Testis (tissue), 2 donors: ENCODE measurements at regions not wholly inside any gene's neighbourhood (a gene's known extent, or its start where the extent isn't known, plus 50 kb on each side); places are given as distances from the start of the nearest gene placed in this dataset.
"Not testable (repeated sequence)": the region's sequence is repeated elsewhere in the genome, so short reads cannot be mapped to it uniquely, and the experiment has no call there.

Experiments used
- POLR2A ChIP-seq: fragments of 450-650 bp; IDR thresholded peaks from one replicate; pipeline ENCODE4 v1.6.1; 2017; ENCODE audit warnings: antibody characterized with exemption, mild to moderate bottlenecking, moderate library complexity
- TF ChIP-seq, protein P1 (sequence below), 3 experiments: fragments of 450-650 bp in 2 of 3; fragments of 200-600 bp in 1 of 3; sonication (generic) in 1 of 3; IDR thresholded peaks; one replicate each; pipeline ENCODE4 v1.5.1; 2016 to 2019; ENCODE audit warnings: antibody characterized with exemption in 3 of 3, mild to moderate bottlenecking in 2 of 3, moderate library complexity in 1 of 3

DNA sequence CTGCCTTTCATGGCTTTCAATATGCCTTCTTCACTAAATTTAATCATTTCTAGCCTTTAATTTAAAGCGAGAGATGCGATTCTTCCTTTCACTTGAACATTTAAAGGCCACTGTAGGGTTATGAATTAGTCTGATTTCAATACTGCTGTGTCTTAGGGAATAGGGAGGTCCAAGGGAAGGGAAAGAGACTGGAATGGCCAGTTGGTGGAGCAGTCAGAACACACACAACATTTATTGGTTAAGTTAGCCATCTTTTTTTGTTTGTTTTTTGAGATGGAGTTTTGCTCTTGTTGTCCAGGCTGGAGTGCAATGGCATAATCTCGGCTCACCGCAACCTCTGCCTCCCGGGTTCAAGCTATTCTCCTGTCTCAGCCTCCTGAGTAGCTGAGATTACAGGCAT lies 662.5 kb upstream of the LUZP2 start:
- TF ChIP-seq, protein P1, sequence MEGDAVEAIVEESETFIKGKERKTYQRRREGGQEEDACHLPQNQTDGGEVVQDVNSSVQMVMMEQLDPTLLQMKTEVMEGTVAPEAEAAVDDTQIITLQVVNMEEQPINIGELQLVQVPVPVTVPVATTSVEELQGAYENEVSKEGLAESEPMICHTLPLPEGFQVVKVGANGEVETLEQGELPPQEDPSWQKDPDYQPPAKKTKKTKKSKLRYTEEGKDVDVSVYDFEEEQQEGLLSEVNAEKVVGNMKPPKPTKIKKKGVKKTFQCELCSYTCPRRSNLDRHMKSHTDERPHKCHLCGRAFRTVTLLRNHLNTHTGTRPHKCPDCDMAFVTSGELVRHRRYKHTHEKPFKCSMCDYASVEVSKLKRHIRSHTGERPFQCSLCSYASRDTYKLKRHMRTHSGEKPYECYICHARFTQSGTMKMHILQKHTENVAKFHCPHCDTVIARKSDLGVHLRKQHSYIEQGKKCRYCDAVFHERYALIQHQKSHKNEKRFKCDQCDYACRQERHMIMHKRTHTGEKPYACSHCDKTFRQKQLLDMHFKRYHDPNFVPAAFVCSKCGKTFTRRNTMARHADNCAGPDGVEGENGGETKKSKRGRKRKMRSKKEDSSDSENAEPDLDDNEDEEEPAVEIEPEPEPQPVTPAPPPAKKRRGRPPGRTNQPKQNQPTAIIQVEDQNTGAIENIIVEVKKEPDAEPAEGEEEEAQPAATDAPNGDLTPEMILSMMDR (IDR thresholded peaks at IDR 0.05): not testable (repeated sequence)
- TF ChIP-seq POLR2A: not testable (repeated sequence)
